GM18498 (cell line): ENCODE measurements at regions not wholly inside any gene's neighbourhood (a gene's known extent, or its start where the extent isn't known, plus 50 kb on each side); places are given as distances from the start of the nearest gene placed in this dataset.

ENCODE experiments used
- ATAC-seq: cut with Tn5 transposase; IDR thresholded peaks from one replicate; pipeline ENCODE4 v1.9.1; 2021; ENCODE audit warnings: mild to moderate bottlenecking, moderate library complexity; ENCODE audit not compliant: unreplicated experiment

DNA sequence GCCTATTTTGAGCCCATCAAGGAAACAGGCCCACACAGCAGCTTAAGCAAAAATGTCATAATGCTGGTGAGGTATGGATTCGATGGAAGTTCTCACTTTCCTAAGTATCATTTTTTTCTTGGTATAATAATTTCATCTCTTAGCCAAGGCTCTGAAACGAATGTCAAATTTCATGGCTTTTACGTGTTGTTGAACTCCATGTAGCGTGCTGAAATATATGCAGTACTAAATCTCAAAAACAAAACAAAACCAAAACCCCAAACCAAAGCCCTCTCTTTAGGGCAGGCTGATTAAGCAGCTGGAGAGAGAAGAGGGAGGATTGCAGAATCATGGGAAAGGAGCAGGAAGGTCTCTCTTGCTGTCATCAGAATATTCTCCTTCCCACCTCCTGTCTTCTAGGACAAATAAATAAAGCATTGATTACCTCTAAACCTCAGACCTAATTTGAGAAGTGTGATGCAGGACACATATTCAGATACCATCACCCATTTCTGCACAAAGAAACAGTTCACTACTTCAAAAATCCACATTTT lies 58.3 kb downstream of the TMEM174 start:
- ATAC-seq, result no peak

DNA sequence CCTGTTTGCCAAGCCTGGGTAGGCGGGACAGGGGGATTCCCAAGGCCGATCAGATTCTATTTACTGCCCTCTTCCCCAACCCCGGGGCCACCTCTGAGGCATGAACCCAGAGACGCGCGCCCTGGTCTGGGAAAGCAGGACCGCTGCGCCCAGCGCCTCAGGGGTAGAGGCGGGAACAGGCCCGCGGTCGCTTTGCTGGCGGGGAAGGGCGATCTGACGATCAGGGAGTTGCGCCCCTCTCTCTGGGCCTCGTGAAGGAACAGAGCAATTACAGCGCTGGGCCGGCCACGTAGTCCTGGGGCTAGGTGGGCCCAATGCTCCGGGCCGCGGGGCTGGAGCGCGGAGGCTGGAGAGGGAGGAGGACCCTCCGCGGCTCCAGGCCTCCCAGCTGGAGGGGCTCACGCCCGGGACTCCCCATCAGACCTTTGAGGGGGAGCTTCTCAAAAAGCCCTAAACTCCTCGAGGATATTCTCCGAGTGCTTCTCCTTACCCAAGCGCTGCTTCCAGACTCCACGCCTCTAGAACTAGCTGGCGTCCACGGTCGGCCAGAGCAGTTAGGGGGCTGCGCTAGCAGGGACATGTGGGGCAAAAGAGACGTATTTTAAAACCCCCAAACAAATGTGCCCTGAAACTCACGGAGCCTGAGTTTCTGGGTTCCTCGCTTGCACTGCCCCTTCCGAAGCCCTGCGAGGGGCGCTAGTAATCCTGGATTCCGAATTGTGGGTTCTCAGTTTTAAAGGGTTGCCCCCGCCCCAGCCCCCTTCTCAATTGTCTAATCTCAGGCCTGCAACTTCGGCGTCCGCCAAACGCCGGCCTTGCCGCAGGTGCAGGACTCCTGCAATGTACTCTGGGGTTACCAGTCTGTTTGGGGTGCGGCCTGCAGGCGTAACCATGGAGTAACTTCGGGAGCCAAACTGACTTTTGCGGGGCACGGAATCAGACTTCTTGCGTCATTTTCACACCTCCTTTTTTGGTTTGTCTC lies 57.6 kb downstream of the TMEM174 start:
- no peak for ATAC-seq

DNA sequence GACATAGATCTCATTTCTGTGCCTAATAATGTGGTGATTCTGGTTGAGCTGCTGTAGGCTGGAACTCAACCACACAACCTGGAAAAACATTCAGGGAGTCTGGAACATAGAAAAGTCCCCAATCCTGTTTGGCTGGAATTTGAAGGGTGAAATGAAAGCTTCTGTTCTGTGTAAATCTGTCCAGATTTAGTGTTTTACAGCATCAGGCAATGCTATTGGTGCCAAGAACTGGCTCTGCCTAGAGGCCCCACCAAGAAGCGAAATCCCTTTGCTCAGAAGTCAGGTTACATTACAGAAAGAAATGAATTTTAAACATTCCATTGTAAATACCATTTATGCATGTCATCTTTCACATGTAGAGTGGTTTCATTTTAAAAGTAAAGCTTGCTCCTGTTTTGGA lies 56.3 kb downstream of the TMEM174 start:
- no peak for ATAC-seq

DNA sequence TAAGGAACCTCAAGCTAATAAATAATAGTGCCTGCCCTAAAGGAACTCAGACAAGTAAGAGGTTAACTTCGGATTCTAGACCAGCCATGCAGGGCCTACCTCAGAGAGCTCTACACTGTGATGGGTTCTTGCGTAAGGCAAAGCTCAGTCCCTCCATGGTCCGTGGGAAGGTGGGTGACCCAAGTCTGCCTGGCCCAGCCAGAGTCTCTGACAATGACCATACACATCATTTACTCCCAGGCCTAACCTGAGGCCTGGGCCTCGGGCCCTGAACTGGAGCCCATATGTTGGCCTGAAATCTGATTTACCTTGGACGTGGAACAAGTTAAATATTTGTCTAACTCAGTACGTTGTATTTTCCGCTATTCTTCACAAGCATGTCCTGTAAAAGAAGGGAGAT lies 55.1 kb downstream of the TMEM174 start:
- ATAC-seq, result no peak
